ENCODE measurements at regions not wholly inside any gene's neighbourhood (a gene's known extent, or its start where the extent isn't known, plus 50 kb on each side); places are given as distances from the start of the nearest gene placed in this dataset.
"Not testable (repeated sequence)": the region's sequence is repeated elsewhere in the genome, so short reads cannot be mapped to it uniquely, and the experiment has no call there.

GRCh38 chr1:233790662-233791371, 113.7 kb upstream of the SLC35F3 start:
- peak; percentile 47 to 52 for DNase-seq

- DNase-seq = no peak
Observed at GRCh38 chr1:233791372-233791703, 113.1 kb upstream of the SLC35F3 start.

- no peak for DNase-seq
Observed at GRCh38 chr1:233791721-233792120, 112.8 kb upstream of the SLC35F3 start.

GRCh38 chr1:233794863-233795262, 109.6 kb upstream of the SLC35F3 start:
- DNase-seq = no peak

GRCh38 chr1:233796146-233796783, 108.2 kb upstream of the SLC35F3 start:
- DNase-seq = no peak

GRCh38 chr1:233802611-233803010, 101.9 kb upstream of the SLC35F3 start:
- DNase-seq = no peak

- DNase-seq = no peak
Observed at GRCh38 chr1:233805786-233806185, 98.7 kb upstream of the SLC35F3 start.

GRCh38 chr1:233815357-233815756, 89.1 kb upstream of the SLC35F3 start:
- no peak for DNase-seq

GRCh38 chr1:233815865-233816264, 88.6 kb upstream of the SLC35F3 start:
- no peak for DNase-seq

- no peak for DNase-seq
Observed at GRCh38 chr1:233816348-233816747, 88.1 kb upstream of the SLC35F3 start.

- no peak for DNase-seq
Observed at GRCh38 chr1:233819042-233819441, 85.4 kb upstream of the SLC35F3 start.

GRCh38 chr1:233824179-233824578, 80.3 kb upstream of the SLC35F3 start:
- DNase-seq = not testable (repeated sequence)

- DNase-seq = not testable (repeated sequence)
Observed at GRCh38 chr1:233827937-233828336, 76.5 kb upstream of the SLC35F3 start.

GRCh38 chr1:233828480-233828879, 76.0 kb upstream of the SLC35F3 start:
- no peak for DNase-seq

- no peak for DNase-seq
Observed at GRCh38 chr1:233834609-233835008, 69.9 kb upstream of the SLC35F3 start.

- DNase-seq = not testable (repeated sequence)
Observed at GRCh38 chr1:233838207-233838606, 66.3 kb upstream of the SLC35F3 start.

GRCh38 chr1:233843525-233844204, 60.8 kb upstream of the SLC35F3 start:
- DNase-seq = no peak

GRCh38 chr1:233844275-233844674, 60.2 kb upstream of the SLC35F3 start:
- DNase-seq = no peak

GRCh38 chr1:233844692-233845091, 59.8 kb upstream of the SLC35F3 start:
- DNase-seq = no peak
